Suprapubic skin (tissue), 4 donors: ENCODE measurements at regions not wholly inside any gene's neighbourhood (a gene's known extent, or its start where the extent isn't known, plus 50 kb on each side); places are given as distances from the start of the nearest gene placed in this dataset.
"Not testable (repeated sequence)": the region's sequence is repeated elsewhere in the genome, so short reads cannot be mapped to it uniquely, and the experiment has no call there.

Experiments
- EP300 ChIP-seq: sonication (generic); formaldehyde crosslinking; IDR thresholded peaks from one replicate; pipeline ENCODE4 v1.6.1; 2017; ENCODE audit warnings: antibody characterized with exemption
- POLR2AphosphoS5 ChIP-seq, 3 donors: sonication (generic); formaldehyde crosslinking; IDR thresholded peaks; one replicate each; pipeline ENCODE4 v1.6.1; 2017; ENCODE audit warnings: antibody characterized with exemption in 3 of 3
- TF ChIP-seq, protein P1 (sequence below), 2 donors: fragments of 200-600 bp in 1 of 2; fragments of 450-650 bp in 1 of 2; sonication (generic) in 1 of 2; IDR thresholded peaks; one replicate each; pipeline ENCODE4 v1.5.1; 2016 to 2019; ENCODE audit warnings: antibody characterized with exemption in 2 of 2, mild to moderate bottlenecking in 1 of 2, moderate library complexity in 1 of 2

DNA sequence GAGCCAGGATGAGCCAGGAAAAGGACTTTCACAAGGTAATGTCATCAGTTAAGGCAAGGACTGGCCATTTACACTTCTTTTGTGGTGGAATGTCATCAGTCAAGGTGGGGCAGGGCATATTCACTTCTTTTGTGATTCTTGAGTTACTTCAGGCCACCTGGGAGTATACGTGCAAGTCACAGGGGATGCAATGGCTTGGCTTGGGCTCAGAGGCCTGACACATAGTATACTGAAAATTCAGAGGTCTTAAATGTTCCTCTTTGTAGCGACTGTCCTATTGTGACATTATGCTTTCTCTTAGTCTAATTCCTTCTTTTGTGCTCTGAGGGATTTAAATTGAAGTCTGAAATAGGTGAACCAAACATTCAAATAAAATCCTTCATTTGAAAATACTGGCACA is 121.8 kb upstream of the TFPI start:
- TF ChIP-seq, protein P1, sequence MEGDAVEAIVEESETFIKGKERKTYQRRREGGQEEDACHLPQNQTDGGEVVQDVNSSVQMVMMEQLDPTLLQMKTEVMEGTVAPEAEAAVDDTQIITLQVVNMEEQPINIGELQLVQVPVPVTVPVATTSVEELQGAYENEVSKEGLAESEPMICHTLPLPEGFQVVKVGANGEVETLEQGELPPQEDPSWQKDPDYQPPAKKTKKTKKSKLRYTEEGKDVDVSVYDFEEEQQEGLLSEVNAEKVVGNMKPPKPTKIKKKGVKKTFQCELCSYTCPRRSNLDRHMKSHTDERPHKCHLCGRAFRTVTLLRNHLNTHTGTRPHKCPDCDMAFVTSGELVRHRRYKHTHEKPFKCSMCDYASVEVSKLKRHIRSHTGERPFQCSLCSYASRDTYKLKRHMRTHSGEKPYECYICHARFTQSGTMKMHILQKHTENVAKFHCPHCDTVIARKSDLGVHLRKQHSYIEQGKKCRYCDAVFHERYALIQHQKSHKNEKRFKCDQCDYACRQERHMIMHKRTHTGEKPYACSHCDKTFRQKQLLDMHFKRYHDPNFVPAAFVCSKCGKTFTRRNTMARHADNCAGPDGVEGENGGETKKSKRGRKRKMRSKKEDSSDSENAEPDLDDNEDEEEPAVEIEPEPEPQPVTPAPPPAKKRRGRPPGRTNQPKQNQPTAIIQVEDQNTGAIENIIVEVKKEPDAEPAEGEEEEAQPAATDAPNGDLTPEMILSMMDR (IDR thresholded peaks at IDR 0.05), result not testable (repeated sequence)
- not testable (repeated sequence) for TF ChIP-seq EP300; POLR2AphosphoS5 (IDR thresholded peaks at IDR 0.05)
